GM12891 (cell line): ENCODE measurements at regions not wholly inside any gene's neighbourhood (a gene's known extent, or its start where the extent isn't known, plus 50 kb on each side); places are given as distances from the start of the nearest gene placed in this dataset.

Source experiments
- POLR2A ChIP-seq: IDR thresholded peaks from 2 replicates; pipeline ENCODE4 v1.6.1; 2011; ENCODE audit warnings: low read depth, low read length, control low read depth
- POLR2AphosphoS5 ChIP-seq: IDR thresholded peaks from 2 replicates; pipeline ENCODE4 v1.6.1; 2011; ENCODE audit warnings: low read depth, low read length, control low read depth
- POU2F2 ChIP-seq: IDR thresholded peaks from 2 replicates; pipeline ENCODE4 v1.6.1; 2011; ENCODE audit warnings: low read depth, mild to moderate bottlenecking, control low read depth, low read length, moderate library complexity
- TAF1 ChIP-seq: IDR thresholded peaks from 2 replicates; pipeline ENCODE4 v1.6.1; 2011; ENCODE audit warnings: low read depth, low read length, control low read depth

- TF ChIP-seq POLR2AphosphoS5 (no peak), TAF1 (no peak), POLR2A (no peak), POU2F2 (no peak)
Measured at GRCh38 chr6:132933090-132933489, 118.7 kb downstream of the RPS12 start.
